Endodermal cell (in vitro differentiated cells): ENCODE measurements at regions not wholly inside any gene's neighbourhood (a gene's known extent, or its start where the extent isn't known, plus 50 kb on each side); places are given as distances from the start of the nearest gene placed in this dataset.

Experiments used
- DNase-seq: peaks from one replicate; pipeline ENCODE4 v3.0.0-alpha.2; 2017
- H3K27ac ChIP-seq: 2 replicates; pipeline ENCODE4 v1.5.1; 2013; ENCODE audit warnings: mild to moderate bottlenecking, low read depth, low read length, moderate library complexity
- H3K27me3 ChIP-seq: 2 replicates; pipeline ENCODE4 v1.6.1; 2013; ENCODE audit warnings: mild to moderate bottlenecking, low read length, moderate library complexity; ENCODE audit not compliant: insufficient read depth, control insufficient read depth, poor library complexity, severe bottlenecking
- H3K36me3 ChIP-seq: 2 replicates; pipeline ENCODE4 v1.7.0; 2013; ENCODE audit warnings: mild to moderate bottlenecking, low read length, moderate library complexity; ENCODE audit not compliant: control insufficient read depth, insufficient read depth
- H3K4me1 ChIP-seq: one replicate; pipeline ENCODE4 v1.7.0; 2013; ENCODE audit warnings: low read length; ENCODE audit not compliant: control insufficient read depth, insufficient read depth
- H3K4me3 ChIP-seq: 2 replicates; pipeline ENCODE4 v1.5.1; 2013; ENCODE audit warnings: mild to moderate bottlenecking, low read length, moderate library complexity
- H3K9ac ChIP-seq: 2 replicates; pipeline ENCODE4 v1.6.1; 2013; ENCODE audit warnings: mild to moderate bottlenecking, low read length, moderate library complexity; ENCODE audit not compliant: poor library complexity, severe bottlenecking; ENCODE audit errors: extremely low read depth
- H3K9me3 ChIP-seq: 2 replicates; pipeline ENCODE4 v1.6.1; 2013; ENCODE audit warnings: mild to moderate bottlenecking, low read length, moderate library complexity; ENCODE audit not compliant: control insufficient read depth
- H3K27ac Mint-ChIP-seq: 2 replicates; pipeline ENCODE4 v1.8.0; 2020; ENCODE audit warnings: mixed read lengths
- H3K27me3 Mint-ChIP-seq: 2 replicates; pipeline ENCODE4 v1.8.0; 2021; ENCODE audit warnings: mild to moderate bottlenecking, mixed read lengths; ENCODE audit not compliant: insufficient read depth
- H3K36me3 Mint-ChIP-seq: 2 replicates; pipeline ENCODE4 v1.8.0; 2020; ENCODE audit warnings: low read depth, mixed read lengths
- H3K4me1 Mint-ChIP-seq: 2 replicates; pipeline ENCODE4 v1.8.0; 2020; ENCODE audit warnings: mixed read lengths
- H3K4me3 Mint-ChIP-seq: 2 replicates; pipeline ENCODE4 v1.8.0; 2020; ENCODE audit warnings: mild to moderate bottlenecking, moderate library complexity, mixed read lengths
- H3K9me3 Mint-ChIP-seq: 2 replicates; pipeline ENCODE4 v1.8.0; 2020; ENCODE audit warnings: mild to moderate bottlenecking, mixed read lengths
- CTCF ChIP-seq: fragments of 200-600 bp; sonication (generic); conservative IDR thresholded peaks from 2 replicates; pipeline ENCODE4 v1.5.0; 2021; ENCODE audit warnings: antibody characterized with exemption, mild to moderate bottlenecking
- WGBS, 2 experiments: methylation state at CpG; one replicate each; pipeline versions ENCODE4 v1.1.5 to v1.1.7; 2013; ENCODE audit warnings: missing lambda C conversion rate in 2 of 2, mixed read lengths in 1 of 2; ENCODE audit not compliant: insufficient coverage in 1 of 2, insufficient read length in 1 of 2; 5-methylcytosine and 5-hydroxymethylcytosine counted together

GRCh38 chr2:5945742-5946141 is 253.6 kb downstream of the SOX11 start:
- Histone ChIP-seq H3K9ac (no peak overlapping the region), H3K36me3 (no peaks in the 10 kb centered on the region), H3K27ac (peak overlapping the region; percentile 98), H3K4me1 (no peaks in the 10 kb centered on the region), H3K9me3 (no peaks in the 10 kb centered on the region), H3K4me3 (no peak overlapping the region), H3K27me3 (no peaks in the 10 kb centered on the region)
- 79 to 80% methylated on average over 4 to 9 of the region's 9 CpGs for WGBS, 2 experiments
- Mint-ChIP-seq H3K27ac (no peak overlapping the region), H3K4me3 (no peak overlapping the region), H3K4me1 (peaks cover 13% of the 10 kb centered on the region), H3K36me3 (no peaks in the 10 kb centered on the region), H3K9me3 (no peaks in the 10 kb centered on the region), H3K27me3 (no peaks in the 10 kb centered on the region)
- no peak for DNase-seq
- no peak for TF ChIP-seq CTCF

- no peaks in the 10 kb centered on the region for H3K27me3 Mint-ChIP-seq
- no peak for TF ChIP-seq CTCF
- H3K9me3 ChIP-seq = no peaks in the 10 kb centered on the region
- H3K4me1 ChIP-seq = no peaks in the 10 kb centered on the region
- no peaks in the 10 kb centered on the region for H3K9me3 Mint-ChIP-seq
- H3K27me3 ChIP-seq = no peaks in the 10 kb centered on the region
- H3K36me3 ChIP-seq = no peaks in the 10 kb centered on the region
- H3K9ac ChIP-seq = no peak overlapping the region
- H3K27ac Mint-ChIP-seq = peak overlapping the region; percentile 71
- H3K27ac ChIP-seq = peak overlapping the region; percentile 98
- no peak for DNase-seq
- H3K36me3 Mint-ChIP-seq = no peaks in the 10 kb centered on the region
- H3K4me3 ChIP-seq = no peak overlapping the region
- no peak overlapping the region for H3K4me3 Mint-ChIP-seq
- WGBS, 2 experiments = 26 to 55% methylated on average over 7 to 15 of the region's 15 CpGs
- peaks cover 13% of the 10 kb centered on the region for H3K4me1 Mint-ChIP-seq
Measured at GRCh38 chr2:5946225-5947115, 254.3 kb downstream of the SOX11 start.

GRCh38 chr2:5950736-5951135 is 258.6 kb downstream of the SOX11 start:
- H3K36me3 ChIP-seq = no peaks in the 10 kb centered on the region
- H3K27ac ChIP-seq = no peak overlapping the region
- no peaks in the 10 kb centered on the region for H3K36me3 Mint-ChIP-seq
- no peak for TF ChIP-seq CTCF
- no peak overlapping the region for H3K27ac Mint-ChIP-seq
- no peaks in the 10 kb centered on the region for H3K9me3 ChIP-seq
- H3K27me3 Mint-ChIP-seq = no peaks in the 10 kb centered on the region
- no peak overlapping the region for H3K4me3 Mint-ChIP-seq
- no peak overlapping the region for H3K9ac ChIP-seq
- H3K9me3 Mint-ChIP-seq = no peaks in the 10 kb centered on the region
- no peaks in the 10 kb centered on the region for H3K27me3 ChIP-seq
- H3K4me1 Mint-ChIP-seq = peaks cover 11% of the 10 kb centered on the region
- no peak for DNase-seq
- 93 to 100% methylated on average over 3 to 5 of the region's 5 CpGs for WGBS, 2 experiments
- no peak overlapping the region for H3K4me3 ChIP-seq
- no peaks in the 10 kb centered on the region for H3K4me1 ChIP-seq
